Ureter (tissue), 1 donor: ENCODE measurements at regions not wholly inside any gene's neighbourhood (a gene's known extent, or its start where the extent isn't known, plus 50 kb on each side); places are given as distances from the start of the nearest gene placed in this dataset.

Experiments
- DNase-seq: peaks from one replicate; pipeline ENCODE4 v3.0.0-alpha.2; 2020; ENCODE audit warnings: low spot score
- donor health status: DM: yes; HTN: yes; CAD: no.

DNA sequence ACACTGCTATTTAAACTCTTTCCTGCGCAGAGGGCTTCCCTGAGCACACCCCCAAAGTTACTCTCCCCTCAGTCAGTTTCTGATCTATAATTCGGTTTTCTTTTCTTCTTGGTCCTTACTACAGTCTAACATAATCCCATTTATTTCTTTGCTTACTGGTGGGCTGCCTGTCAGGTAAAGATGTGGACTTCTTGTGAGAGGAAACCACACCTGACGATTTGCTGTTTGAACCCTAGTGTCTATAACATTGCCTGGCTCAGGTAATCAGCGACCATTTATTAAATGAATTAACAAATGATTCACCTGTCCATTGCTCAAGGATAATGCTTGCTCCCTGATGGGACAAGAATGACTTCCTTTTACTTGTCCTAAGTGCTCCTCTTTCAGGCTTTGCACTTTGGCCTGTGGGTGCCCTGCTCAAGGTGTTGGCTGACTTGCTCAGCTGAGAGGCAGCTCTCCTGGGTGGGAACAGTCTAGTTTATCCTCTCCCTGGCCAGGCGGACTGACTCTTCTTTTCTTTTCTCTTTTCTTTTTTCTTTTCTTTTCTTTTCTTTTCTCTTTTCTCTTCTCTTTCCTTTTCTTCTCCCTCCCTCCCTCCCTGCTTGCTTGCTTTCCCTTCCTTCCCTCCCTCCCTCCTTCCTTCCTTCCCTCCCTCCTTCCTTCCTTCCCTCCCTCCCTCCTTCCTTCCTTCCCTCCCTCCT, 233.1 kb downstream of the BCAS1 start:
- DNase-seq, result no peak

DNA sequence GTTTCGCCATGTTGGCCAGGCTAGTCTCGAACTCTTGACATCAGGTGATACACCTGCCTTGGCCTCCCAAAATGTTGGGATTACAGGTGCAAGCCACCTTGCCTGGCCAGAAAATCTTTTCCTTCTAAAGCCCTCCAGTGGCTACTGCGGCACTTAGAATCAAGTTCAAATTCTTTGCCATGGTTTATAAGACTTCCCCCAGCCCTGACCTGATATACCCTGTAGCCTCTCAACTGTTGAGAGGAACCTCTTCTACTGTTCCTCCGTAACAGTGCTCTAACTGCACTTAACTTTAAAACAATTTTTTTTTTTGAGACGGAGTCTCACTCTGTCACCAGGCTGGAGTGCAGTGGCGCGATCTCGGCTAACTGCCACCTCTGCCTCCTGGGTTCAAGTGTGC, 235.6 kb downstream of the BCAS1 start:
- DNase-seq, result no peak

DNA sequence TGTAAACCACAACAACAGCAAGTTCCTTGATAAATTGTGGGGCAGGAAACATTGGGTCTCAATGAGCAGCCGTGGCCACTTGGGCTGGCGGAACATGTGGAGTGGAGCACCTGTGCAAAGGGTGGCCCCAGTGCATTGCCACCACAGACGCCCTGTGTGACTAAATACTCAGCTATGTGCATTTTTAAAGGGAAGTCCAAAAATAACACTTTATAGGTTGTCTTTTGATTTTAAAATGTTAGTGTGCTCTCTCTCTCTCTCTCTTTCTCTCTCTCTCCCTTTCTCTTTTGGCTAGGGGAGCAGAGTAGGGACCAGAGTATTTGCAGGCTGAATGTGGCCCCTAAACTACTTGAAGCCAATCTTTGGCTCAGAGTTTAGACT, 236.3 kb downstream of the BCAS1 start:
- DNase-seq, result no peak

DNA sequence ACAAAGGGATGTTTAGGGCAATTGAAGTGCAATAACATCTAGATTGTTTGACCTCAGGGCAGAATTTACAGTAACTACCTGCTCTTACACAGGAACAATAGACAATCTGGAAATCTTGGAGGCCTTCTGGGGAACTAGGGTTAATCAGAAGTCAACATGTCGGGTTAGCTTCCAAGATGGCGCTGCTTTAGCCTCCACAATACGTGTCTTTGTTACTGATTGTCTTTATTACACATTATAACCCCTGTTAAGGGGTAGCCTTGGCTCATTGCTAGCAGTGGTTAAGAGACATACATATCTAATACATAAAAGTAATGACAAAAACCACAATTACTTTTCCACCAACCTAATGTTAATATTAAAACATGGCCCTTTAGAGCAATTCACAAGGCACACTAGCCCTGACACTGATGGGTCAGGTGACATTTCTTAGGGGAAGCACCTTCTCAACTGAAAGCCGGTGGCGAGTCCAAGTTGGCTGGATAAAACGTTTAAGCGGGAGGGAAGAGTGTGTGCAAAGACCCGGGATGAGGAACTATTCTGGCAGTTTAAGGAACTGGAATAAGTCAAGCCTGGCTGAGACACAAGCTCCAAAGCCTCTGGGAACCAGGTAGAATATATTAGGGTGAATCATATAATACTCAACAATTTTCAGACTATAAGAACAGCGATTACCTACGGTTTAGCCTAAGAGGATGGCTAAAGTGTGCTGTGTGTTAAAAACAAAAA, 236.9 kb downstream of the BCAS1 start:
- DNase-seq, result no peak

DNA sequence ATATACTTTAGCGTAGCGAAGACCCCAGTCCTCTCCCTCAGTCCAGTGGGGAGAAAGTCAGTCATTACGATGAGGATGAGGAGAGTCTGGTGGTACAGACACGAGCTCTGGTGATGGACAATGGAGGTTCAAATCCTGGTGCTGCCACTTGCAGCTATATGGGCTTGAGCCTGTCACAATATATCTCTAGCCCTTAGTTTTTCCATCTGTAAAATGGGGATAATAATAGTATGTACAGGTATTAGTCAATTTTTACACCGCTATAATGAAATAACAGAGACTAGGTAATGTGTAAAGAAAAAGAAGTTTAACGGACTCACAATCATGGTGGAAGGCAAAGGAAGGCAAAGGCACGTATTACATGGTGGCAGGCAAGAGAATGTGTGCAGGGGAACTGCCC, 237.9 kb downstream of the BCAS1 start:
- DNase-seq, result no peak

DNA sequence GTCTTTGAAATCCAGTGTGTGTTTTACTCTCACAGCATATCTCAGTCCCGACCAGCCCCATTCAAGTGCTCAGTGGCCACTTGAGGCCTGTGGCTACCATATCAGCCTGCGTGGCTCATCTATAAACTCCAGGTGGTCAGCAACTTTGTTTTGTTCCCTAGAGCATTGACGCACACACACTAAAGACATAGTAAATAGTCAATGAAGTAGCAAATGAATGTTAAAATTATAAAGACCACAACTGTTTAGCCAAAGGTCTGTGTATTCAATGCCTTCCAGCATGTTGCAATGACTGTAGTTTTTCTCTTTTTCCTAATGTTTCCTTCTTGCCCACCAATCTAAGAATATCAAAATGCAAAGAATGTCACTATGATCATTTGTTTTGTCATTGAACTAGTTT, 238.2 kb upstream of the ZNF217 start:
- DNase-seq, result no peak

DNA sequence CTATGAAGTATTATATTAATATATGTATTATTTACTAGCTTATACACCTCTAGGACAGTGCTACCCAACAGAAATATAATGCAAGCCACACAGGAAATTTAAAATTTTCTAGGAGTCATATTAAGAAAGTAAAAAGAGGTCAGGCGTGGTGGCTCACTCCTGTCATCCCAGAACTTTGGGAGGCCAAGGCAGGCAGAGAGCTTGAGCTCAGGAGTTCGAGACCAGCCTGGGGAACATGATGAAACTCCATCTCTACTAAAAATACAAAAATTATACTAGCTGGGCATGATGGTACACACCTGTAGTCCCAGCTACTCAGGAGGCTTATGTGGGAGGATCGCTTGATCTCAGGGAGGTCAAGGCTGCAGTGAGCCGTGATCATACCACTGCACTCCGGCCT, 237.6 kb upstream of the ZNF217 start:
- DNase-seq, result no peak

DNA sequence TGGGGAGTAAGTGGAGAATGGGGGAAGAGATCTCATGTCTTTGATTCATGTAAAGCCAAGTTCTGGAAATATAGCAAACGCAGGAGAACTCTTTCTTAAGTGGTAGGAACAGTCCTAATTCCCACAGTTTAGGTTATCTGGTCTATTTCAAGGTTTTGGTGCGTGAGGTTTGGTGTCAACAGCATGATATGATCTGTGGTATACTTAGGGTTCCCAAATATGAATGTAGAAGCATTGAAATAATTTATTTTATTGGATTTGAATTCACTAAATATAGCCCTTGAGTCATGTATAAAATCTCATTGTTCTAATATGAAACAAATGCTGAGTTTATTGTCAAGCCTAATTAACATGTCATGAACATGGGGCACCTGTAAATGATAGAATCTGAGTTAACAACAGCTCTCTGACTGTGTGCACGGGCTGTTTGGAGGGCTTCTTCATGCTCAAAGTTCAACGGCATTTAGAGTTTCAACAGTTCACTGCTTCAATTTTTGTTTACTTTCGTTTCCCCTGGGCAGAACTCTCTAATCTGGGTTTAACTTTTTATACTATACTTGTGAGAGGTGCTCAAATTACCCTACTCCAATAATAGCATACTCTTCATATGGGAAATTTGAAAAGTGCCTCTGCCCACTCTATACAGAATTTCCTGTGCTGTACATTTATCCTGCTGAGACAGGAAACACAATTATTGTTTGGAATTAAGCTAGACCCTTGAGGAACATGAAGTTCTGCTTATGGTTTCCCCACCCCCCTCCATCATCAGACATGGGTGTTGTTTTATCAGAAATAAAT, 236.3 kb upstream of the ZNF217 start:
- no peak for DNase-seq

DNA sequence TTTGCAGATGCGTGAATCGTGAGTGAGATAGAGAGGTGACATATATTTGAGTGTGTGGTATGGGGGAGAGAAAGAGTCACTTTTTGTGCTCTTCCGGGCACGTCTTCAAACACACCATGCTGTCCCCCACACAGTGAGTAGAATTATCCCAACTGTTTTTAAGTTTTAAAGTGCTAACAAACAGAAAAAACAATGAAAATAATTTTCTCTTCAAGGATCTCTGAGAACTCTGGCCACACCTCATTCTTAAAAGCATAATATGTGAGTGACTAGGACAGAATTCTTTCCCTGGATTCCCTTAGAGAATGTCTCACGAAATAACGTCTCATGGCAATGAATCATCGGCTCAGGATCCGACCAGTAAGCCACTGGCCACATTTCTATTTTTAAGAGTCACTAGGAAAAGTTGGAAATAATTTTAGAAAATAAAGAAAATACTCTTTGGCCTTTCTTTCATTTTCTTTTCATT, 235.7 kb upstream of the ZNF217 start:
- DNase-seq, result no peak

DNA sequence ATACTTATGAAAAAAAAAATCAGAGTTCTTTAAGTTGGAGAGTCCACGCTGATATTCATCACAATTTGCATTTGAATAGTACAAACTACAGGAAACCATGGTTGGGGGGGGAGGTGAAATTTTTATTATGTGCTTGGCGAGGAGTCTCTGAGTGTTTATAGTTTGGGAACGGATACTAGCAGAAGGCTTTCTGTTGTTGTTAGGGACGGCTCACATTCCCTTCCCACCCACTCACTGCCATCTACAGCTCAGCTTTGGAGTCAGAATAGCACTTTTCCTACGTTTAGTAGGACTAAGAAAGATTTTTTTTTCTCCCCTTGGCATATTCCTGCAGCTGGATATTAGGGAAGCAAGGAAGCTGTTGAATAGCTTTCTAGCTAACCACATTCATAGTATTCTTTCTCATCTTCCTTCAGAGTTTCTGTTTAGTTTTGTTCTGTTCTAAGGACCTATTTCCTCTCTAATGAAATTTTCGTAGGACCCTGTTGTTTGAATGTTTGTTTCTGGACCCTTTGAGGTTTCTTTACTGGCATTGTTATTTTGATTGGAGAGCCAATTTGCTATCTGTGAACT, 235.1 kb upstream of the ZNF217 start:
- no peak for DNase-seq

DNA sequence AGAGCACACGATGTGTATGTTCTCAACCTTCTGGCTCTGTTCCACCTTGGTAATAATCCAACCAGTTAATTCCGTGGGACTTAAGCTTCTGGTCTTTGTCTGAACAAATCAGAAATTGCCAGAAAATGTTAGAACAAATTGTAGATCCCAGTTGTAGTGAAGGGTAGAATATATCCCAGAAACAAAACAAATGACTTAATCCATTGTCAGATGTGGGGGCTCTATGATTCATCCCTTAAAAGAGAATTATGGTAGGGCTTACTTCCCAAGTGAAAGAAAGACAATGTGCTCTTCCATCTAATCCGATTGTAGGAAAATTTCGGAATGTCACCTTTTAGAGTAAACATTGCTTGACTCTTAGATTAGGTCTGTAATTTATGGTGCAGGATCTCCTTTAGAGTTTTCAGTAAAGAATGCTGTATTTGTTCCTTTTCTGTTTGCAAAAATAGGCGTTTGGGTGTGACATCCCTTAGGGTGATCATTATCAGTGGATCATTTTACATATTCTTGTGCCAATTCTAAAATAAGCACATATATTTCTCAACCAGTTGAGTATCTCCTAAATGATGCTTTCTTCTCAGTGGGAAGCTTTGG, 234.5 kb upstream of the ZNF217 start:
- no peak for DNase-seq

DNA sequence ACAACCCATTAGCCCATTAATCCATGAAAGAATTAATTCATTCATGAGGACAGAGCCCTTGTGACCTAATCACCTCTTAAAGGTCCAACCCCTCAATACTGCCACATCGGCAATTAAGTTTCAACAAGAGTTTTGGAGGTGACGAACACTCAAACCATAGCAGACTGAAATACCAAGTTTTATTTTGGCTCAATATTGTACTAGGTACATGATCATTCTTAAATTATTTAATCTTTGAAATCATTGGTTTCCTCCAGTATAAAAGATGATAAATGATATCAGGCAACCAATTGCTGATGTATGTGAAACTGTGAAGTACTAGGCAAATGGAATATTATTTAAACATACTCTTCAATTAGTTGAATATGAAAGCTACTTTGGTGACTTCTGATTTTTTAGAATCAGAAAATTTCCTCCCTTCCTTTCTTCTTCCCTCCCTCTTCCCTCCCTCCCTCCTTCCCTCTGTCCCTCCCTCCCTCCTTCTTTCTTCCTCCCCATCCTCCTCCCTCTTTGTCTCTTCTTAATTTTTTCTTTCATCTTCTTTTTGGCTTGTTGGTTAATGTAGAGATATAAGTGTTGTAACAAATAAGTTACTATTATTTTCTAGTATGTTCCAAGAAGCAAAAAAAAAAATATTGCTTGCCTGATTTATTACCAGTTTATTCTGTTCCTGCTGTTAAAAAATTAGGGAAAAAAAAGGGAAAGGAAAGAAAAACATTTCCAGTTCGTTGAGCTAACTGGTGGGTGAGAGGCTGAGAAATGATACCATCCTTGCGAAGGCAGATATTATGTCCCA, 233.9 kb upstream of the ZNF217 start:
- DNase-seq, result no peak

DNA sequence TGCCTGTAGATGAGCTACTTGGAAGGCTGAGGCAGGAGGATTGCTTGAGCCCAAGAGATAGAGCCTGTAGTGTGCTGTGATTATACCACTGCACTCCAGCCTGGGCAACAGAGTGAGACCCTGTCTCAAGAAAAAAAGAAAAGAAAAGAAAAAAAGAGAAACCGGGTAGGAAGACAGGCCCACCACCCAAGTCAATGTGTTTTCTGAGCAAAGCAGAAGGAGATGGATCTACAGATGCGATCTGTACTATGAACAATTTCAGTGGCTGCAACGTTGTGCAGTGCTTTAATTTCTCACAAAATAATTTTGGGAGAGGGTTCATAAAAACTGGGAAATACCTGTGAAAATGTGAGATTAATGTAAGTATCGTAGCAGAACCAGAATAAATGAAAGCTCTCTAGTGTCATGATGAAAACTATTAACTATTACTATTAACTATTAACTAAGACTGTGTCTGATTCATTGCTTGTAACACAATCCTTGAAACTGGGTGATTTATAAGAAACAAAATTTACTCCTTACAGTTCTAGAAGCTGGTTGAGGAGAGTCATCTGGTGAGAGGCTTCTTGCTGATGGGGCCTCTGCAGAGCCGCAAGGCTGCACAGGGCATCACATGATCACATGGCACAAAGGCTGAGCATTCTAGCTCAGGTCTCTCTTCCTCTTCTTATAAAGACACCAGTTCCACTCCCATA, 233.1 kb upstream of the ZNF217 start:
- no peak for DNase-seq

DNA sequence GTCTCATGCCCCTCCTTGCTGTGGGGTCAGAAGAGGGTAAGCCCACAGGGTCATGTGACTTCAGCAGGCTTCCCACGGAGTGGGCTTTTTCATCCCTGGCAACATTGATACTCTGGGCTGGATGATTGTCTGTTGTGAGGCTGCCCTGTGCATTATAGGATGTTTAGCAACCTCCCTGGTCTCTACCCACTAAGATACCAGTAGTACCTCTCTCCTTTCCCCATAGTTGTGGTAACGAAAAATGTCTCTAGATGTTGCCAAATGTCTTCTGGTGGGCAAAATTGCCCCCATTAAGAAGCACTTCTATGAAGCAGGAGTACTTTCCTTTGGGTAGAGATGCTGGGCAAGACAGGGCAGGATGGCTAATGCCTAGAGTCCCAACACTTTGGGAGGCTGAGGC, 232.5 kb upstream of the ZNF217 start:
- DNase-seq, result no peak

DNA sequence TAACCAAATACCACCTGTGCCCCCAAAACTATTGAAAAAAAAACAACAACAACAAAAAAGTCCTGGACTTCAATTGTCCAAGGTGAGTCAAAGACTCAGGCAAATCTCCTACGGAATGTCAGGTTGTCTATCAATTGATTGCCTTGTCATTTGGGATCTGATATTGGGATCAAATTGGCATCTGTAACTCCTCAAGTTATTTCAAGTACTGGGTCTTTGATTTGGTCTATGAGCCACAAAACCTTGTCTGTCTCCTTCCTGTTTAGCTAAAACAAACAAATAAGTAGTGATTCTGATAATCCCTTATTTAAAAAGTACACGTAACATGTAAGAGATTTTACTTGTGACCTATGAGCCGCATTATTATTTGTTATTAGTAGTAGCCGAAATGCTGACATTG, 231.6 kb upstream of the ZNF217 start:
- DNase-seq, result no peak

DNA sequence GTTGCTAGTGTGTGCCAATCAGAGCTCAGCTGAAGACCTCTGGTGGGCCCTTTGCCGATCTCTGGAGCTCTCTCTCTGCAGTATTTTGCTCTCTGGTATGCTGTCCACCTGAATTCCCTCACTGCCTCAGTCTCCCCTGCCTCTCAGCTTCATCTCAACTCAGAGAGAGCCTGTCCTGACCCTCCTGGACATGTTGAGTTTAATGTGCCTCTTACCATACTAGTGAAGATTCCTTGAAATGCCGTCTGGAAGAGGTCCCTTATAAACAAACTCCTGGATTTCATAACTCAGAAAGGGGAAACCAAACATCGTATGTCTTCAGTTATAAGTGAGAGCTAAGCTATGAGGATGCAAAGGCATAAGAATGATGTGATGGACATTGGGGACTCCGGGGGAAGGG, 231.1 kb upstream of the ZNF217 start:
- DNase-seq, result no peak

DNA sequence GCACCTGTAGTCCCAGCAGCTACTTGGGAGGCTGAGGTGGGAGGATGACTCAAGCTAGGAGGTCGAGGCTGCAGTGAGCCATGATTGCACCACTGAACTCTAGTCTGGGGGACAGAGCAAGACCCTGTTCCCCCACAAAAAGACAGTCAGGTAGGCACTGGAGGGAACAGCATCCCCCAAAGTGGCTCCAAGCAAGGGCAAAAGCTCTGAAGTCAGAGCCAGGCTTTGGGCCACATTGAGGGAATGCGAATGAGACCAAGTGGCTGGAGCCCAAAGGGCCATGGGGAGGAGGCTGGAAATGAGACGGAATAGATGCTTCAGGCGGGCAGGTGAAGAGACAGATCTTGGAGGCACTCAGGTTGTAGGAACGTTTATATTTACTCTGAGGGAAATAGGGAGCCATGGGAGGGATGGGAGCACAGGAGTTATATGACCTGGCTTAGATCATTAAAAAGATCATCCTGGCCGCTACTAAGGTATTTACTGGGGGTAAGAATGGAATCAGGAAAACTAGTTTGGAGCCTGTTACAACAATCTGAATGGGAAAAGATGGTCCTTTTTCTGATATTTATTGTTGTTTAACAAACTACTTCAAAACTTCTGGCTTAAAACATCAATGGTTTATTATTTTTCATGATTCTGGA, 229.6 kb upstream of the ZNF217 start:
- no peak for DNase-seq

DNA sequence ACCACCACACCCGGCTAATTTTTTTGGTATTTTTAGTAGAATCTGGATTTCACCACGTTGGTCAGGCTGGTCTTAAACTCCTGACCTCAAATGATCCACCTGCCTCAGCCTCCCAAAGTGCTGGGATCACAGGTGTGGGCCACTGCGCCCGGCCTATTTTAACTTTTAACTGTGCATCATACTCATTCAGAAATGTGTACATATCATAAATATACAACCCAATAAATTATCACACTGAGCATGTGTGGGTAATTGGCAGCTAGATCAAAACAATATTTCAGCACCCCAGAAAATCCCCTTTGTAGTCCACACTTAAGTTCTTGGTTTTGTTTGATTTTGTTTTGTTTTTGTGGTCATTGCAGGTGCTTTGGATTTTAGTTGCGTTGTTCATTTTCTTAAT, 228.9 kb upstream of the ZNF217 start:
- DNase-seq, result no peak

DNA sequence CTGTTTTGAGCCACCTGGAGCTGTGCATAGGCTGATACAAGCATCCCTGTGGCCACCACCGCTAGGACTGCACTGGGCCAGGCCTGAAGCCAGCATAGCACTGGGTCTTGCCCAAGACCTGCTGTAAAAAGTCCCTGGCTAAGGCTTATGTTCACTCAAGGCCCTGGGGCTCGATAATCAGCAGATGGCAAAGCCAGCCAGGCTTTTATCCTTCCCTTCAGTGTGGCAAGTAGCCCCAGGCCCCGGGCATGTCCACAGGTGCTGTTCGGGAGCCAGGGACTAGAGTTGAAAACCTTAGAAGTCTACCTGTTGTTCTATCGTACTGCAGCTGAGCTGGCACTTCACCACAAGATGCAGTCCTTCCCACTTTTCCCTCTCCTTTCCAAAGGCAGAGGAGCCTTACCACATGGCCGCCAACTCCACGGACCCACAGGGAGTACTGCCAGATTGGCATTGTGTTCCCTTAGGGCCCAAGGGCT, 226.4 kb upstream of the ZNF217 start:
- no peak for DNase-seq
